ENCODE measurements at regions not wholly inside any gene's neighbourhood (a gene's known extent, or its start where the extent isn't known, plus 50 kb on each side); places are given as distances from the start of the nearest gene placed in this dataset.
A peak's percentile ranks its signal among the peaks of the same experiment; 100 is the strongest.
"Not testable (repeated sequence)": the region's sequence is repeated elsewhere in the genome, so short reads cannot be mapped to it uniquely, and the experiment has no call there.

DNA sequence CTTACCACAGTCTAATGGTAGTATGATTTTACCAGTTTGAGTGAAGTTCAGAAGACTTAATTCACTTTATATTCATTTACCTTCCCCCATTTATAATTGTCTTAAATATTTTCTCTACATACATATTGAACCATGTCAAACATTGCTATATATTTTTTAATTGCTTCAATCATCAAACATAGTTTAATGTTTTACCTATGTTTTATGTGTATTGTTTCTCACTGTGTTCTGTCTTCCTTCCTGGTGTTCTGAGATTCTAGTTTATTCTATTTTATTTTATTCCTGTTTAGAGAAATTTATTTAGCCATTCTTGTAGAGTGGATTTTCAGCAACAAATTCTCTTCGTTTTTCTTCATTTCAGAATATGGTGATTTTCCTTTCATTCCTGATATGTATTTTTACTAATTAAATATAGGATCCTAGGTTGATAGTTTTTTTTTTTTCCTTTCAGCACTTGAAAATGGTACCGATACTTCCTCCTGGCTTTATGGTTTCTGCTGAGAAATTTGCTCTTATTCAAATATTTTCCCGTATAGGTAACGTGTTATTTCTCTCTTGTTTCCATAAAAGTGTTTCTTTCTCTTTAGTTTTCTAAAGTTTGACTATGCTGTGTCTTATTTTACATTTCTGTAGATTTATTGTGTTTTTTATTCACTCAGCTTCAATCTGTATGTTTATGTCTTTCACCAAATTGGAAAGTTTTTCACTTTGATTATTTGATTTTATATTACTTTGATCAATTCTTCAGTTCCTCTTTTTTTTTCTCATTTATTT is 201.8 kb upstream of the AGR3 start:
- H3K4me1 Mint-ChIP-seq (ENCODE audit: low read depth in 2 of 2): no peaks in the 10 kb centered on the region
- no peaks in the 10 kb centered on the region for H3K9me3 Mint-ChIP-seq
- H3K36me3 Mint-ChIP-seq: no peaks in the 10 kb centered on the region
- no peak for DNase-seq (ENCODE audit: low spot score)
- H3K27me3 Mint-ChIP-seq: peaks cover 0 to 12% of the 10 kb centered on the region in 2 donors
- no peak overlapping the region for H3K4me3 Mint-ChIP-seq
- ATAC-seq: no peak
- H3K27ac Mint-ChIP-seq: no peak overlapping the region

DNA sequence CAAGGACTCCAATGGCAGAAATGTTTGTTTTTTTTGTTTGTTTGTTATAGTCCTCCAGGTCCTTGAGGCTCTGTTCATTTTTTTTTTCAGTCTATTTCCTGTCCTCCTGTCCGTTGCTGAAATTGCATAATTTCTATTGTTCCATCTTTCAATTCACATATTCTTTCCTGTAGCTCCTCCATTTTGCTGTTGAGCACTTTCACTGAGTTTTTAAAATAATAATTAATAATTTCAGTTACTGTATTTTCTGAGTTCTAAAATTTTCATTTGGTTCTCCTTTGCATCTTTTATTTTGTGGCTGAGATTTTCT is 202.3 kb upstream of the AGR3 start:
- Mint-ChIP-seq H3K4me1 (ENCODE audit: low read depth in 2 of 2) (no peaks in the 10 kb centered on the region), H3K36me3 (no peaks in the 10 kb centered on the region), H3K9me3 (no peaks in the 10 kb centered on the region), H3K27ac (no peak overlapping the region), H3K27me3 (peaks cover 0 to 12% of the 10 kb centered on the region in 2 donors), H3K4me3 (no peak overlapping the region)
- ATAC-seq (no peak), DNase-seq (ENCODE audit: low spot score) (no peak)

DNA sequence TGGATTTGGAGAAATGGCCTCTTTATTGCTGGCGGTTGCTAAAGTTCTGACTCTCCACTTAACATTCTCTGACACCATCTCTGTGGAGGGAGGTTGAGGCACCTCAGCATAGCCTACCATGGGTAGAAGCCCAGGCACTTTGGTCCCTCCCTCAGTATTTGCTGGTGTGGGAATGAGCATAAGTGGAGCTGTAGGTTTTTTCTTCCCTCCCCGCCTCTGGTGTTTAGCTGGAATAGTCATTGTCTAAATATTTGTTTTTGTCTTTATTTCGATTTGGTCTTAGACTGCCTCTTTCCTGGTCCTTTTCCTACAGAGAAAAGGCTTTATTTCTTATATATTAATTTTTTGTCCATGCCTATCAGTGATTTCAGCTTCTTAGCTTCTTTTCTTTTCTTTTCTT is 203.4 kb upstream of the AGR3 start:
- DNase-seq (ENCODE audit: low spot score) (no peak), ATAC-seq (no peak)
- Mint-ChIP-seq H3K27ac (peak overlapping the region in 1 of 2 donors; percentile 55), H3K4me3 (no peak overlapping the region), H3K9me3 (no peaks in the 10 kb centered on the region), H3K36me3 (no peaks in the 10 kb centered on the region), H3K4me1 (ENCODE audit: low read depth in 2 of 2) (no peaks in the 10 kb centered on the region), H3K27me3 (peaks cover 0 to 12% of the 10 kb centered on the region in 2 donors)

DNA sequence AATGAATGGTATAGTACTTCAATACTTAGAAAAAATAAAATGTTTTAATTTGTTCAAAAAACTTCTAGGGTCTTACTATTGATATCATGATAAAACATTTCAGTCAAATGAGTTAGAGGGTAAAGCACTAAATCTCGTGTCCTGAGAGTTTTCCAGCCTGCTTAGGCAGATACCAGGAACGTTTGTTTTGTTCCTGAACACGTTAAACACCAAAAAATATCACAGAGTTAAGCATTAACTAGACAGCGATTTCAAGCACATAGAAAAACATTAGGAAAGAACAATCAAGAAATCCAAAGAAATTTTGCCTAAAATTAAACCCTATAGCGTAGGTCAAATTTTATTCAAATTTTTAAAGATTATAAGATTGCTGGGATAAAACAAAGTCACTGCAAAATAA is 204.6 kb upstream of the AGR3 start:
- ATAC-seq (no peak), DNase-seq (ENCODE audit: low spot score) (no peak)
- Mint-ChIP-seq H3K36me3 (no peaks in the 10 kb centered on the region), H3K27ac (no peak overlapping the region), H3K4me1 (ENCODE audit: low read depth in 2 of 2) (no peaks in the 10 kb centered on the region), H3K27me3 (peaks cover 0 to 12% of the 10 kb centered on the region in 2 donors), H3K4me3 (no peak overlapping the region), H3K9me3 (no peaks in the 10 kb centered on the region)

DNA sequence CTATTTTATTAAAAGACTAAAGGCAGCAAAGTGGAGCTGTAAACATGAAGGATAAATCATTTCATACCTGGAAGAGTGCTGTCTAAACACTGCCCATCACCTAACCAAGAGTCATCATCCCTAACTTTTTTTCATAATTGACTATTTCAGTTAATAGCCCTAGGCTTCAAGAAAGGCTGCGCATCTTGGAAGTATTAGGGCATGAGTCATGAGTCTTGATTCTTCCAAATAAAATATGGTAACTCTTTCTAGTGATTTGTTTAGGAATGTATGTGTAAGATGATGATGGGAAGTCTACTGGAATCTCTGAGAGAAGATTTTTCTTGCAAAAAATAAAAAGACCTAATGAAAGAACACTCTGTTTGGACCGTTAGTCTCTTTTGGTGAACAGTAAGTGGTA is 207.7 kb upstream of the AHR start:
- no peak overlapping the region for H3K4me3 Mint-ChIP-seq
- H3K27me3 Mint-ChIP-seq: peaks cover 0 to 5% of the 10 kb centered on the region in 2 donors
- H3K36me3 Mint-ChIP-seq: peaks cover 6% of the 10 kb centered on the region
- H3K27ac Mint-ChIP-seq: no peak overlapping the region
- DNase-seq (ENCODE audit: low spot score) (no peak), ATAC-seq (no peak)
- no peaks in the 10 kb centered on the region for H3K9me3 Mint-ChIP-seq
- peaks cover 0 to 8% of the 10 kb centered on the region in 2 donors for H3K4me1 Mint-ChIP-seq (ENCODE audit: low read depth in 2 of 2)

DNA sequence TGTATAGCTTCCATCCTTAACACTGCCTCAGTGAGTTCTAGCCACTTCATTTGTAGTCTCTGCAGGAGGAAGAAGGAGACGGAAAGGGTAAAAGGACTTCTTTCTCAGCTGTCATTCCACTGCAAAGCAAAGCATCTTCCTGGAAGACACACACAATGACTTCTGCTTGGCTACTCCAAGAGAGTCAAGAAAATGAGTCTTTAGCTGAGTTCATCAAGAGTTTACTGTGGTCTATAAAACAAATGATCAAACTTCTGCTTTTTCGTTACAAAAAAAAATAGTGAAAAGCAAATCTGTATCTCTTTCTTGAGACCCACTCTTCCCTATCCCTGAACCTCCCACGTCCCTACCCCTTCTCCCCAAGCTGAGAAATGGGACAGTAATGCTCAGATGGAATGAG is 205.0 kb upstream of the AHR start:
- Mint-ChIP-seq H3K9me3 (no peaks in the 10 kb centered on the region), H3K4me3 (no peak overlapping the region), H3K4me1 (ENCODE audit: low read depth in 2 of 2) (peaks cover 5 to 11% of the 10 kb centered on the region in 2 donors), H3K27me3 (peaks cover 2 to 8% of the 10 kb centered on the region in 2 donors), H3K36me3 (peaks cover 6% of the 10 kb centered on the region), H3K27ac (no peak overlapping the region)
- no peak for DNase-seq (ENCODE audit: low spot score)
- ATAC-seq: no peak

DNA sequence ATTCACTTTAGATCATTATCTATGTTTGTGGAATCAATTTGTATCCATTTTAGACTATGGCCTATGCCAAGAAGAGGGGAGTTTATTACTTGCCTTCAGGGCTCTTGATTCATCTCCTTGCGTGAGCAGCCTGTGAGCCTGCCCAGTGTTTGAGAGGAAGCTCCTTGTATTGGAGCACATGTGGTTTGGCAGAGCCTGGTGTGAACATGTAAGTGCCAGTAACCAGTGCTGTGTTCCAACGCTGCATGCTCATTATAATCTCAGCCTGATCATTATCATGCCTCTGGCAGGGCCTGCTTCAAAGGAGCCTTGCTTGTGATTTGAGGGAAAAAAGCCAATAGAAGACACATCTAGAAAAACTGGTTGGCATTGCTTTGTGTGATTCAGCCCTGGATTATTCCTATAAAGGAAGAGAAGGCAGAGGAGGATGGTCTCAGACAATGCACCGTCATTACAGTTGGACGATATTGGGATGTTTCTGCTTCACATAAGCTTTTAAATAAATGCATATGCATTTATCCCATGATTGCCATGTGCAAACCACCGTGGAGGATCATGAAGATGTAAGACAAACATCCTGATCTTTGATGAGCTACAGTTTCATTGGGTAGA is 203.4 kb upstream of the AHR start:
- Mint-ChIP-seq H3K27me3 (peaks cover 2 to 7% of the 10 kb centered on the region in 2 donors), H3K36me3 (peaks cover 6% of the 10 kb centered on the region), H3K9me3 (no peaks in the 10 kb centered on the region), H3K4me3 (no peak overlapping the region), H3K27ac (peak overlapping the region in 1 of 2 donors; percentile 17), H3K4me1 (ENCODE audit: low read depth in 2 of 2) (peaks cover 5 to 11% of the 10 kb centered on the region in 2 donors)
- no peak for DNase-seq (ENCODE audit: low spot score)
- peak; percentile 54 to 80 for ATAC-seq

DNA sequence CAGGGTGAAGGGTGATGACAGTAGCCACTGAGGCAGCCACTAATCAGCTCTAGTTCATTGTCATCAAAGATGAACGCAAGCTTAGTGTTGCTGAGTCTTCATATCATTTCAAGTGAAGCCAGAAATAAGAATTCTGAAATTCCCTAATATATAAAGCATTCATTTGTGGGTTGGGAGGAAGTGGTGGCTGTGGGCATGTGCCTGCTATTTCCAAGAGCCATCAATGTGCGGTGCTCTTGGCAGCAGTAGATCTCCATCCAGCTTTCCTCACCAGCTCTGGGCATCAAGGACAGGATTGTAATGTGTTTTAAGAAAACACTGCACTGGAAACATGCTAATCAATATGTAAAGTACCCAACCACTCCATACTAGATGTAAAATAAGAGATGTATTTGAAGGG is 202.5 kb upstream of the AHR start:
- ATAC-seq (no peak), DNase-seq (ENCODE audit: low spot score) (no peak)
- H3K9me3 Mint-ChIP-seq: no peaks in the 10 kb centered on the region
- H3K4me1 Mint-ChIP-seq (ENCODE audit: low read depth in 2 of 2): peaks cover 5 to 11% of the 10 kb centered on the region in 2 donors
- H3K4me3 Mint-ChIP-seq: no peak overlapping the region
- H3K36me3 Mint-ChIP-seq: peaks cover 6% of the 10 kb centered on the region
- peaks cover 2 to 7% of the 10 kb centered on the region in 2 donors for H3K27me3 Mint-ChIP-seq
- no peak overlapping the region for H3K27ac Mint-ChIP-seq

DNA sequence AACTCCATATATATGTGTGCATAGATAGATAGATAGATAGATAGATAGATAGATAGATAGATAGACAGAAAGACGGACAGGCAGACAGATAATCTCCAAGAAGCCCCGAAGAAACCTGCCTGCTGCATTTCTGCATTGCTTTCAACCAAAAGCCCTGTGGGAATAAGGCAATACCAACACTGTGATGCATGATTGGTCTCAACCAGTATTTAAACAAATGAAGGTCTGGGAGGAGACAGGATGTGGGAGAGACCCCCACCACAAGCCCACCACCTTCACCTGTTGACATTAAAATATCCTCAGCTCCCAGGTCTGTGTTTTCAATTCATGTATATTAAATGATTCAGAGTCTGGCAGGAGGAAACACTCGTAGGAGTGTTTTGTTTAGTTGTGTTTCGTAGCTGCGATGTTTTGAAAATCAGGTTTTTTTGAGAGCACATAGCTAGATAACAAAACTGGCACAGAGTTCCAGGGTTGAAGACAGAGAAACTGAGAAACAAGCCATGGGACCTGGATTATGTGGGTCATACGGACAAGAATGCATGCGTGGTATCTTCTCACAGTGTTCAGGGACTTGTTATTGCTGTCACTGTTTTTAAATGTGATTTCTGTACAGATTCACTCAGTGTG is 200.7 kb upstream of the AHR start:
- H3K9me3 Mint-ChIP-seq: no peaks in the 10 kb centered on the region
- H3K4me1 Mint-ChIP-seq (ENCODE audit: low read depth in 2 of 2): peaks cover 5 to 11% of the 10 kb centered on the region in 2 donors
- H3K4me3 Mint-ChIP-seq: peak overlapping the region; percentile 16
- DNase-seq (ENCODE audit: low spot score) (no peak), ATAC-seq (no peak)
- peaks cover 6% of the 10 kb centered on the region for H3K36me3 Mint-ChIP-seq
- peaks cover 2 to 7% of the 10 kb centered on the region in 2 donors for H3K27me3 Mint-ChIP-seq
- peak overlapping the region in 1 of 2 donors; percentile 75 for H3K27ac Mint-ChIP-seq

DNA sequence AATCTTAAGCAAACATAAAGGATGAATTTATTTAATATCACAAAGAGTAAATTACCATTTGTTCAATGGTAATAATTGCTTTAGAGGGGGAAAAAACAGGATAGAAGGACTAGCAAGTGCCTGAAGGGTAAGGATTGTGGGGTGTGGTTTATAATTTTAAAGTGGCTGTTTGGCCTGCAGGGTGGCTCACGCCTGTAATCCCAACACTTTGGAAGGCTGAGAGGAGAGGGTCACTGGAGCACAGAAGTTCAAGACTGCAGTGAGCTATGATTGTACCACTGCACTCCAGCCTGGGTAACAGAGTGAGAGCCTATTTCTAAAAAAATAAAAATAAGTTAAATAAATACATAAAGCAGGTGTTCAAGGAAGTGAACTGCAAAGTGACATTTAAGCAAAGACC is 199.9 kb upstream of the AHR start:
- peaks cover 5 to 11% of the 10 kb centered on the region in 2 donors for H3K4me1 Mint-ChIP-seq (ENCODE audit: low read depth in 2 of 2)
- DNase-seq (ENCODE audit: low spot score) (no peak), ATAC-seq (no peak)
- H3K36me3 Mint-ChIP-seq: peaks cover 6% of the 10 kb centered on the region
- H3K27me3 Mint-ChIP-seq: peaks cover 2 to 7% of the 10 kb centered on the region in 2 donors
- peak overlapping the region in 1 of 2 donors; percentile 75 for H3K27ac Mint-ChIP-seq
- no peaks in the 10 kb centered on the region for H3K9me3 Mint-ChIP-seq
- no peak overlapping the region for H3K4me3 Mint-ChIP-seq

DNA sequence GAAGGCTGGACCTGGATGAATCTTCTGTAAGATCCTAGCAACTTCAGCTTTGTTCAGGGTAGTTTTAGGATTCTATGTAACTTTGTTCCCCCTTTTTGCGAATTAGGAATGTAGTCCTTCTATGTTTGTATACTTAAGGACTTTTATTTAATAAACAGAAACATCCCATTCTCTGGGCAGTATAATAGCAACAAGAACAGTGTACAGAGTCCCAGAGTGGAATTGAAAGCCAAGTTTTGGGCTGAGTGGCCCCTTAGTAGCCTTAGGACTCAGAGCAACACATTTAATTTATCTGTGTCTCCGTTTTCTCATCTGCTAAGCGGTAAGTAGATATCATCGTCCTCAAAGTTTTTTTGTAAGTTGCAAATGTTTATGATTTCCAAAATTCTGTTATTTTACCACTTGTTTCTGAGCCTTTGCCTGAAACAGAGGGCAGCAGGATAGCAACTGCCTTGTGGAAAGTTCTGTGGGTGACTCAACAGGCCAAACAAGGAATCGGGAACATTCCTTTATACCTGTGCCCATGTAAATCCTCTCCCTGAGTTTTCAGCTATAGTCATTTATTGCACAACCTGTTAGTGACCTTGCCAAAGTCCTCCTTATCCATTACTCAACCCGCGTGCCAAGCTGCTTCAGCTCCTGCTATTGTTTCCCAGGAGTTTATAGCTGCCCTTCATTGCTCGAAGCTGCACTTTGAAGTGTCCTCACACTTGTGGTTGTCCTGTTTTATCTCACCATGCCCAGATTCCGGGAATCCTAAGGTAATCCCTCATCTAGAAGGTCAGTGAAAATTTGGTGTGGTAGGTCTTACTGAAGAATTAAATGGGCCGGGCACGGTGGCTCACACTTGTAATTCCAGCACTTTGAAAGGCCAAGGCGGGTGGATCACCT is 199.1 kb upstream of the AHR start:
- Mint-ChIP-seq H3K4me1 (ENCODE audit: low read depth in 2 of 2) (peaks cover 5 to 11% of the 10 kb centered on the region in 2 donors), H3K4me3 (no peak overlapping the region), H3K27me3 (peaks cover 2 to 7% of the 10 kb centered on the region in 2 donors), H3K36me3 (peaks cover 6% of the 10 kb centered on the region), H3K27ac (no peak overlapping the region), H3K9me3 (no peaks in the 10 kb centered on the region)
- DNase-seq (ENCODE audit: low spot score) (no peak), ATAC-seq (no peak)

DNA sequence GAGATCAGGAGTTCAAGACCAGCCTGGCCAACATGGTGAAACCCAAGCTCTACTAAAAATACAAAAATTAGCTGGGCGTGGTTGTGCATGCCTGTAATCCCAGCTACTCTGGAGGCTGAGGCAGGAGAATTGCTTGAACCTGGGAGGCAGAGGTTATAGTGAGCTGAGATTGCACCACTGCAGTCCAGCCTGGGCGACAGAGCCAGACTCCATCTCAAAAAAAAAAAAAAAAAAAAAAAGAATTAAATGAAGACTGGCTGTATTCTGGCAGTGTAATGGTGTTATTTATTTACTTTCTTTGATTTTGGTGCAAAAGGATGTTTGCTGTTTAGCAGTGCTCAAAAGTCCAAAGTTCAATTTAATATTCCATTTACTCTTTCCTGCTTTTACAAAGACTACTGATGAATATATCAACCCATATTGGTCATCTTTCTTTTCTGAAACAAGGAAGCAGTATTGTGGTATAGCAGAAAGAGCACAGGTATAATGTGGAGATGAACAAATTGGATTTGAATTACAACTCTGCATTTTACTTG is 198.4 kb upstream of the AHR start:
- not testable (repeated sequence) for H3K27ac Mint-ChIP-seq; H3K9me3 Mint-ChIP-seq; H3K36me3 Mint-ChIP-seq; DNase-seq (ENCODE audit: low spot score); H3K27me3 Mint-ChIP-seq; H3K4me1 Mint-ChIP-seq (ENCODE audit: low read depth in 2 of 2); H3K4me3 Mint-ChIP-seq; ATAC-seq

DNA sequence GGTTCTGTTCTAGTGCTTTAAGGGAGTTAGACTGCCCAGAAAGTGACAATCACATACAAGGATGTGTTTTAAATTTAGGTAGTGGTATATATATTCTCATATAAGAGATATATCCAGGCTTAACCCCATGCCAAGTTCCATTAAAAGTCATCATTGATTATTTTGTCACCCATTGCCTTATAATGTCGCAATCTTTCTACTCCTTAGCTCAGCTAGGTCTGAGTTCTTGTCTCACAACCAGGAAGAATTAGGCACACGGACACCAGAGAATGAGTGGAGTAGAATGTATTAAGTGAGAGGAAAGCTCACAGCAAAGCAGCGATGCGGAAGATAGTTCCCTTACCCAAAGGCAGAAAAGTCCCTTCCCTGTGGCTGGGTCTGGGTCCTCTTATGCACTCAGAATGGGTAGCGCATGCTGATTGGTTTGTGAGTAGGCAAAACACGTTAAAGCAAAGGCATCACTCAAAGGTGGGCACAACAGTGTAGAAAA is 197.2 kb upstream of the AHR start:
- Mint-ChIP-seq H3K36me3 (no peaks in the 10 kb centered on the region), H3K9me3 (no peaks in the 10 kb centered on the region), H3K27ac (no peak overlapping the region), H3K4me3 (no peak overlapping the region), H3K27me3 (peaks cover 2 to 7% of the 10 kb centered on the region in 2 donors), H3K4me1 (ENCODE audit: low read depth in 2 of 2) (peaks cover 3 to 5% of the 10 kb centered on the region in 2 donors)
- ATAC-seq (no peak), DNase-seq (ENCODE audit: low spot score) (no peak)
